Left cardiac atrium (tissue), 4 donors: ENCODE measurements at regions not wholly inside any gene's neighbourhood (a gene's known extent, or its start where the extent isn't known, plus 50 kb on each side); places are given as distances from the start of the nearest gene placed in this dataset.

Experiments
- ATAC-seq, 2 donors: fragments of 200-7000 bp; cut with Tn5 transposase; one replicate each; pipeline ENCODE4 v1.9.1; 2020; ENCODE audit warnings: mild to moderate bottlenecking in 2 of 2, moderate library complexity in 2 of 2
- DNase-seq: peaks from one replicate; pipeline ENCODE4 v3.0.0-alpha.2; 2020
- intact Hi-C, 2 donors: fragments of 100-400 bp; cut with DNase I; formaldehyde crosslinking; loops; one replicate each; pipeline versions ENCODE4 v1.14.1 to v1.15.1; 2022 to 2023
- donor health status: DM: no; HTN: yes; CAD: no.
- donor health status: DM: no; HTN: yes; CAD: no; lungs with severe emphysema.
- donor health status: DM: yes; HTN: yes; CAD: no.
- donor health status: Dilated cardiomyopathy.

DNA sequence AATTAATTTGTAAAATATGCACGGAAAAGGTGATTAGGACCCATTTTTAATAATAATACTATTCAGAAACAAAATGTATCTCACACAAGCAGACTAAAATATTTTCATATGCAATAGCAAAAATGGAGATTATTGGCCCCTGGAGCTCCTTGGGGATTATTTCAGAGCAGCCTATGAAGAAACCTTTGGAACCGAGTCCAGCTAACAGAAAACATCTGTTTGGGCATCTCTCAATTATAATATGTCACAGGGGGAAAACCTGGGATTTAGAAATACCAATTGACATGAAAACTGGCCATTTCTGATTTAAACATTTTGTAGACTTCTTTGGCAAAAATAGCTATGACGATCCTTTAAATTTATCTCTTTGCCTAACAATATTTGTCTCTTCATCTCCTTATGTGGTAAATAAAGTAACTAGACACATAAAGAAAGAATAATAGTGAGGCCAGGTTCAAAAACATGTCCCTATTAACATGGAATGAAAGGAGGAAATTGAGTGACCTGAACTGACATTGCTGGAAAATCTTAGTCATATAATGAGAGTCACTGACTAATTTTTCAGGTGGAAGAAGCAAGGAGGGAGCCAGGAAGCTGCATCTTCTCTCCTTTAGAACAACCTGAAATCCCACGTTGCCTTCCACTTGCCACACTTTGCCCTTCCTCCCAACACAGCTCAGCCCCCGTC lies 199.0 kb downstream of the SOD2 start:
- intact Hi-C loops, result no loop called here
- DNase-seq (no peak), ATAC-seq (peak in 1 of 2 donors; percentile 50)

GRCh38 chr6:159493231-159493897 lies 199.7 kb downstream of the SOD2 start:
- intact Hi-C loops, result no loop called here
- no peak for ATAC-seq
- no peak for DNase-seq

DNA sequence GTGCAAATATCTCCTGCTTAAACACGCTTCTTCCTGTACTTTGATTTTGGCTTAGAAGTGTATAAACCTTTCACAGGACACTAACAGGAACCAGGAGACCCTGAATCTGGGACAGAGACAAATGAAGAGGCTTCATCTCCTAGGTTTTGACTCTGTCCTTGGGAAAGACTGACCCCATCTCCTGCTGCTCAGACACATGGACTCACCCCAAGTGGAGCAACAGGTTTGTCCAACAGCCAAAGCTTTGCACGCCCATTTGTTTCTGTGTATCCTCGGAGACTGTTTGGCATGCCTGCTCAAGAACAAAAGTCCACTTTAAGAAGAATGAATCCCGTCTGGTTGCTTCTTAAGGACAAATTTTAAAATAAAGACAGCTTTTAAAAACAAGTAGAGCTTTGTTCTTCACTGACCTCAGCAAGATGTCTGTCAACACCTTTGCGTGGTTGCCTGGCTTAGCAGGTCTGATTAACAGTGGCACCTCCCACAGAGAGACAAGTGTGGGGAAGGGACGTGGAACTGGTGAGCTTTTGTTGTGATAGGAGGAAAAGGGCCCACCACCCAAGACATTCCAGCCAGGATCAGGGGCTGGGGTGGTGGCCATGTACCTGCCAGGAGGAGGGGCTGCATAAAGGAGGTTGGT lies 202.6 kb downstream of the SOD2 start:
- peak; percentile 41 for DNase-seq
- intact Hi-C loops, result no loop called here
- peak; percentile 65 to 80 for ATAC-seq

DNA sequence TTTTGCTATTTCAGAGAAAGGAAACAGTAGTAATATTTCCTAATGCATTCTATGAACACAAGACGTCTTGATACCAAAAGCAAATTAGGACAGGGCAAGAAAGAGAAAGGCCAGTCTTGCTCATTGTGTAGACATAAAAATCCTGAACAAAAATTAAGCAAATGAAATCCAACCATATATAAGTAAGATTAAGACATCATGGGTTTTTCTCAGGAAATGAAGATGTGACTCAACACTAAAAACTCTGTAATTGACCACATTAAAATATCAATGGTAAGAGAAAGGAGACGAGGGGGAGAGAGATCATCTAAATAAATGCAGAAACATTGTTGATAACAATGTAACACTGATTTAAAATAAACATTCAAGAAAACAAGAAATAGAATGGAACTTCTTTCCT lies 205.4 kb downstream of the SOD2 start:
- no peak for DNase-seq
- intact Hi-C loops, result no loop called here
- ATAC-seq, result no peak

DNA sequence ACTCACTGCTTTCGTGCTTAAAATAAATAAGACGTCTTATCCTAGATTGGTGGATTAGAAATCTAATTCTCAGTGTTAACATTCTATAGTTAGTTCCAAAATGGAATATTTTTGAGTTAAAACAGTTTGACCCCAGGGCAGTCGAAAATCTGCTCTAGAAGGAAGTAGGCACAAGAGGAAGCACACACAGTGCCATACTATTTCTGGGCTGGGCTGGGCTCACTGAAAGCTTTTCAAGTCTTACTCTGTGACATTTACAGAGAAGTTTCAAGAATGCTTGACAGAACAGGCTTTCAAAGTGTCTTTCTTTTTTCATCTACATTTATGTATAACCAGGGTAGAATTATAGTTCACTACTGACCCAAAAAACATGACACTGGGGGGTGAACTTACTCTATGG lies 209.8 kb downstream of the SOD2 start:
- DNase-seq (no peak), ATAC-seq (no peak)
- intact Hi-C loops, result no loop called here

GRCh38 chr6:159481897-159482296 lies 211.1 kb downstream of the SOD2 start:
- ATAC-seq (no peak), DNase-seq (no peak)
- intact Hi-C loops, result no loop called here

- intact Hi-C loops, result no loop called here
- ATAC-seq (no peak), DNase-seq (no peak)
Measured at GRCh38 chr6:159480471-159480870, 212.6 kb downstream of the SOD2 start.

- intact Hi-C loops, result no loop called here
- no peak for ATAC-seq
- no peak for DNase-seq
Measured at GRCh38 chr6:159479146-159479545, 213.9 kb downstream of the SOD2 start.

DNA sequence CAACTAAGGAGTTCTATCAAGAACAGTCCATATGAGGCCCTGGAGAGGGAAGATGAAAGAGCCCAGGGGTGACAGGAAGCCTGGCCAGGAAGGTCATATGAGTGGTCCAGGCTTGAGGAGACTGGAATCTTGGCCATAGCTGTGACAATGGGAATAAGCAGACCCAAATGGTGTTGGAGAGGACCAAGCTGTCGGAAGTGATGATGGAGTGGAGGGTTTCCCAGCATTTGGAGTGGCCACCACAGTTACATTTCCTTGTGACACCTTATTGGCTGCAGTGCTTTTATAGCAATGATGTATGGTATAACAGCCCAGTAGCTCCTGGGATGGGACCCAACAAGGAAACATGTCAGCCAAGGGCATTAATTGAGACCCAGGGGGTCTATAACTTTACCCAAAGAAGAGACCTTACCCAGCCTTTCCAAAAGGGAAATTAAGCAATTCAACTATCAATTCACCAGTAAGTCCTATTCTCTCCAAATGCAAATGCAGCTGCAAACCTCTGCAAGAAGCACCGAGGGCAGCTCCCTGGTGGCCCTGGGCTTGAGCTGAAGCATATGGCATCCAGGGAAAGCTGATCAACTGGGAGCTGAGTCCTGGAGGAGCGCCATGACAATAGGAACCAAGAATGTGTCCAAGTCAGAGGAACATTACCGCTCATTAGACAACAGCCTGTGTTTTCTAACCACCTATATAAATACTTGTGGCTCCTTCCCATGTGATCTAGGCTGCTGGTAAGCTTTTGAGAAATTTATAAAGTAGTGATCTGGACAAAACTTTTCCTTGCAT lies 219.4 kb downstream of the SOD2 start:
- intact Hi-C loops, result no loop called here
- ATAC-seq, result peak in 1 of 2 donors; percentile 34
- DNase-seq, result no peak

DNA sequence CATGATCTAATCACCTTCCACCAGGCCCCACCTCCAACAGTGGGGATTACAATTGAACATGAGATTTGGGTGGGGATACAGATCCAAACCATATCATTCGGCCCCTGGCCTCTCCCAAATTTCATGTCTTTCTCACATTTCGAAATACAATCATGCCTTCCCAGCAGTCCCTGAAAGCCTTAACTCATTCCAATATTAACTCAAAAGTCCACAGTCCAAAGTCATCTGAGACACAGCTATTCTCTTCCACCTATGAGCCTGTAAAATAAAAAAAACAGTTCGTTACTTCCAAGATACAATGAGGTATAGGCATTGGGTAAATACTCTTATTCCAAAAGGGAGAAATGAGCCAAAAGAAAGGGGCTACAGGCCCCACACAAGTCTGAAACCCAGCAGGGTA lies 222.6 kb downstream of the SOD2 start:
- ATAC-seq, result no peak
- intact Hi-C loops, result no loop called here
- DNase-seq, result no peak

GRCh38 chr6:159469443-159469842 lies 223.6 kb downstream of the SOD2 start:
- intact Hi-C loops, result no loop called here
- ATAC-seq, result no peak
- DNase-seq, result no peak

DNA sequence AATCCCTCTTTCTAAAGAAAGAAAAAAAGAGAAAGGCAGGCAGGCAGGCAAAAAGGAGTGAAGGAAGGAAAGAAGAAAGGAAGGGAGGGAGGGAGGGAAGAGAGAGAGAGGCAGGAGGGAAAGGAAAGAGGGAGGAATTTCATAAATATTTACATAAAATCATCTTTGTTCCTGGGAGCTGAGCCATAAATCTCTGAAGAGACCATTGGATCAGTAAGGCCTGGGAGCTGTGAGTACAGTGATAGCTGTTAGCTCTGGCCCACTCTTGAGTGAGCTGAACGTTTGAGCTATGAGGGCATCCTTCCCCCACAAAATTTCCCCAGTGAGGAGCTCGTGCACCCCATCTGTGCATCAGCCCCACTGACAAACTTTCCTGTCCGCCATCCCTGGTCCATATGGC lies 224.0 kb downstream of the SOD2 start:
- DNase-seq (no peak), ATAC-seq (no peak)
- intact Hi-C loops, result no loop called here

DNA sequence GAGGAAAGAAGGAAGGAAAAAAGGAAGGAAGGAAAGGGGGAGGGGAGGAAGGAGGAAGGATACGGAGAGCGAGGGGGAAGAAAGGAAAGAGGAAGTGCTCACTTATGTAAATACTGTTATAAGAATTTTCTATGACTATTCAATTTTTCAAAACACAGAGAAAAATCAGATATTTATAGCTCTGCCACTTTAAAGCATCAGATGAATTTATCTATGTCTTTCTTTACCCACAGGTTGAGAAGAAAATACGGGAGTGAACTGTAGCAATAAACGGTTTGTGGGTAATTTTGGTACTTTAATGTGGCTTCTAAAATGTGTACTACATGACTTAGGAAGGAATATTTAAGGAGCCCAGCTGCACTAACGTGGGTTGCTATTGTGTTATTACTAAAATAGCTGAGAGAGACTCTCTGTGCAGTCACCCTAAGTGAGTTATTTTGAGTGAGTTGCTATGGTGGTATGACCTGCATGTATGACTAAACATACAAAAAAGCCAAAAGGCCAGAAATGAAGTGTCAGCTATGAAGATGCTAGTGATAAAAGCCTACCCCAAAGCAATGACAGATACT lies 225.5 kb downstream of the SOD2 start:
- intact Hi-C loops, result no loop called here
- ATAC-seq, result no peak
- no peak for DNase-seq

GRCh38 chr6:159466926-159467325 lies 226.1 kb downstream of the SOD2 start:
- no peak for ATAC-seq
- intact Hi-C loops, result no loop called here
- no peak for DNase-seq

DNA sequence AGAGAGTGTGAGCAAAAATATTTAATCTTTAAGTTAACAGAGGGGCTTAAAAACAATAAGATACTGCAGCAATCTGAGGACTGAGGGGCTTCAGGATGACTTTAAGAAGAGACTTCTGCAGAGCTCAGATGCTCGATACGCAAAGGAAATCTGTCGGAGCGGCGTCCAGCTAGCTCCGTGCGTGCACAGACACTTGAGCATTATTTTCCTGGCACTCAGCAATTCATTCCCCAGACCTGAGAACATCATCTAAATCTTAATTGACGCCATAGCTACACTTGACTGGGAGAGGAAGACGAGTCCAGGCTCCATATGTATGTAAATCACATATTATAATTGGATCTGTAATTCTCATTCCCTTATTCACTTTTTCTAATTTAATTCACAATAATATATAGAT lies 228.2 kb downstream of the SOD2 start:
- no peak for ATAC-seq
- intact Hi-C loops, result no loop called here

DNA sequence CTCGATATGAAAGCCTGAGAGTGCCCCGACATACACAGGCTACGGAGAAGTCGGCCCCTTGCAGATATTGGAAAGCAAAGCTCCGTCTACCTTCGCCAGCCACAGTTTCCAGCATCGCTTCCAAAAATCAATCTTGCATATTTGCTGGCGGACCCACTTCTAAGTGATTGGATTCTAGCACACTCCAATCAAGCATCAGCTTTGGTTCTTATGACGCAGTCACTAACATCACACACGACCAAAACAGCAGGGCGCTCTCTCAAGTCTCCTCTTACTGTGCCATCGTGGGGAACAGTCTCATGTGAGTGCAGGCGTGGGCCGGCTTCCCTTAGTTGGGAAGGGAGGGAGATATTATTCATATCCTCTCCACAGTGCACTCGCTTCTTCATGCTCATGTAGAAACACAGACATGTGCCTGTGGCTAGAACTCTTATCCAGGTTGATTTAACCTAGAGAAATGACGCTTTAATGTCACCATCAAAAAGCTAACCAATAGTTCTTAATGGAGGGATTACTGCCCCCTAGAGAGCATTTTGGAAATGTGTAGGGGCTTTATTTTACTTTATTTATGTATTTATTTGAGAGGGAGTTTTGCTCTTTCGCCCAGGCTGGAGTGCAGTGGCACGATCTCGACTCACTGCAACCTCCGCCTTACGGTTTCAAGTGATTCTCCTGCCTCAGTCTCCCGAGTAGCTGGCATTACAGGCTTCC lies 229.8 kb downstream of the SOD2 start:
- intact Hi-C loops, result no loop called here
- no peak for DNase-seq
- ATAC-seq, result no peak

More for the DNA sequence above, 228.2 kb downstream of the SOD2 start:
- no peak for DNase-seq

- DNase-seq (no peak), ATAC-seq (no peak)
- intact Hi-C loops, result no loop called here
Measured at GRCh38 chr6:159462431-159462830, 230.6 kb downstream of the SOD2 start.

DNA sequence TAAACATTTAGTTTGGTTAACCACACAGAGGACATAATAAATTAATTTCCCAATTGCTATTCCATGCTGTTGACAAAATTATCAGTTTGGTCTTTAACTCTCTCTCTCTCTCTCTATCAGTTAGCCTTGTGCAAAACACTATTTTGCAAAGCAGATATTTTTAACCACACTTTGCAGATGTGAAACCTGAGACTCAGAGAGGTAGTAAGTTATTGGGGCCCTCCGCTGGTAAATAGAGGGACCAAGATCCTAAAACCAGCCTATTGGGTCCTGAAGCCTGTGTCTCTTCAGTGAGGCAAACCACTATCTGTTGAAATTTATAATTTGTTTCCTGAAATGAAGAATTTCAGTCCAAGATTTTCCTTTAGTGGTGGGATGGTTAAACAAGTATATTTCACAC lies 231.0 kb downstream of the SOD2 start:
- intact Hi-C loops, result no loop called here
- no peak for DNase-seq
- ATAC-seq, result no peak

DNA sequence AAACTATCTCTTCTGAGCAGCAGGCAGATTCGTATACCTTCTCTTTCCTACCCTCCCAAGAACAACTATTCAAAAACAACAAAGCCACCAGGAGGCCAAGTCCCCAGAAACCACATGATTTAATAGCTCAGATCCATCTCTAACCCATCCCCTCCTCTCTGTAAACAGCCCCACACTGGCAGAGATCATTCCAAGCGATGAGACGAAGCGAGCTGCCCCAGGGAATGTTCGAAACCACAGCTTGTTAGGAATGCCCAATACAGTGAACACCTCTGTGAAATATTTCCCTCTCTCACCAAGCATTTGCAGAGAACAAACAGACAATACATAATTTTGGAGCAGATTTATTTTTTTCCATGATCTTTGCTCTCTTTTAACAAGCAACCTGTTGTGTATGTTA lies 231.8 kb downstream of the SOD2 start:
- ATAC-seq (no peak), DNase-seq (no peak)
- intact Hi-C loops, result no loop called here
